ENCODE measurements at regions not wholly inside any gene's neighbourhood (a gene's known extent, or its start where the extent isn't known, plus 50 kb on each side); places are given as distances from the start of the nearest gene placed in this dataset.

DNA sequence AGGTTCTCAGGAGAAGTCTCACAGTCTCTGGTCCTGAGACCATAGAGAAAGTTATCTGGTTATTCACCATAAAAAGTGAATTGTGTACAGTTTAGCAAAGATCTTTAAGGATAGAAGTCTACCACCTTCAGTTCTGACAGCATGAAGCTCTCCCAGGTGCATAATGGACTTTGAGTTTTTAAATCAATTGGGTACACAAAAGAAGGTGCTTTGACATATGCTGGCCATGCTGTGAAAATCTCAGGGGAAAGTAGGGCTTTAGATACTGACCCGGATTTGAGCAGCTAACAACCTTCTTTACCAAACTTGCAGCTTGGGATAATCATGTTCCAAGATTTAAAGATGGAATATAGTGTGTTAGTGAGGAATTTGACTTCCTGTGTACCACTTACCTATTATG is 264.2 kb downstream of the ZSWIM6 start:
- DNase-seq (ENCODE audit: low read depth, low spot score): no peak

- no peak for DNase-seq (ENCODE audit: low read depth, low spot score)
These were observed 265.6 kb downstream of the ZSWIM6 start for GRCh38 chr5:61597684-61598083.

GRCh38 chr5:61598126-61598525 is 266.1 kb downstream of the ZSWIM6 start:
- no peak for DNase-seq (ENCODE audit: low read depth, low spot score)

- DNase-seq (ENCODE audit: low read depth, low spot score): no peak
These were observed 267.5 kb downstream of the ZSWIM6 start for GRCh38 chr5:61599370-61600122.

- DNase-seq (ENCODE audit: low read depth, low spot score): no peak
These were observed 268.0 kb downstream of the ZSWIM6 start for GRCh38 chr5:61600123-61600444.

GRCh38 chr5:61600945-61601511 is 269.0 kb downstream of the ZSWIM6 start:
- no peak for DNase-seq (ENCODE audit: low read depth, low spot score)

GRCh38 chr5:61603211-61603908 is 271.3 kb downstream of the ZSWIM6 start:
- DNase-seq (ENCODE audit: low read depth, low spot score): no peak

GRCh38 chr5:61604076-61605025 is 272.3 kb downstream of the ZSWIM6 start:
- DNase-seq (ENCODE audit: low read depth, low spot score): no peak

DNA sequence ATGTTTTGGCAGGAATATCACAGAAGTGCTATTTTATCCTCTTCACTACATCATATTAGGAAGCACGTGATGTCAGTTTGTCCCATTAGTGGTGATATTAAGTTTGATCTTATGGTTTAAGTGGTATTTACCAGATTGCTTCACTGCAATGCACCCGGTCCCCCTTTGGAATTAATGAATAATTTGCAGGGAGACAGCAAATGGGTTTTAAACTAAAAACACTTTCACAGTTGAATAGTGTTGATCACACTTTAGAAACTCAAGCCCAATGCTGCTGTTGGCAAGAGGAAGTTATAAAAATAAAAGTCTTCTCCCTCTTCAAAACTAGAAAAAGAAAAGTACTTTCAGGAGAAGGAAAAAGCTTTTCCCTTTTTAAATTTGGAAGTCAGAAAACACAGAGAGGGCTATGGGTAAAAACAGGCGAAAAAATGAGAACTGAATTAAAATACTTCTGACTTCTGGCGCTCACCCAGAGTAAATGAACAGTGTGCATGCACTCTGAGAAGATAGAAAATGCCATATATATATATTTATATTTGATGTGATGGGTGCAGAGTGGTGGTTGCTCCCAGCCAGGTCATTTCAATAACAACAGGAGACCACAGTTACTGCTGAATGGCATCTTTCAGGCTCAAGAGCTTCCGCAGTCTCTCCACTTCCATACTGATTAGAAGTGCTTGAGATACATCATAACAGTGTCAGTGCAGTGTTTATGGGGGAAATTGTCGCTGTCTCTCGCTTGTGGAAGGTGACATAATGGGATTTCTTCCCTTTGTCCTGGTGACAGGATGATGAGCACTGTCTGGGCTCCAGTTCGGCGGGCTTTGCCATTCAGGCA is 278.0 kb downstream of the ZSWIM6 start:
- DNase-seq (ENCODE audit: low read depth, low spot score): no peak

DNA sequence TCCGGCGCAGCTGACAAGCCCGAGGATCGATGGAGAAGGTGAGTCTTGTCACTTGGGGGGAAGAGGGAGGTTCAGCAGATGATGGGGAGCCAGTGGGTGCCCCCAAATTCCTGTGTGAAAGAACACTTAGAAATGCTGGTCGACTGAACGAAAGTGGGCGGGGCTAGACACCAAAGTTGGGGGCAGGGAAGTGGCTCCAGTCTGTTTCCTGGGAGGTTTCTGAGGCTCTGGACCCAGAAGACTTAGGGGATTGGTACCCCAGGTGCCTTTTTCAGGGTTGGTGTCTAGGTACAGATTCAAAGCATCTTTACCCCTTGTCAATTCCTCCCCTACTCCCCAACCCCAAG is 278.6 kb downstream of the ZSWIM6 start:
- no peak for DNase-seq (ENCODE audit: low read depth, low spot score)

DNA sequence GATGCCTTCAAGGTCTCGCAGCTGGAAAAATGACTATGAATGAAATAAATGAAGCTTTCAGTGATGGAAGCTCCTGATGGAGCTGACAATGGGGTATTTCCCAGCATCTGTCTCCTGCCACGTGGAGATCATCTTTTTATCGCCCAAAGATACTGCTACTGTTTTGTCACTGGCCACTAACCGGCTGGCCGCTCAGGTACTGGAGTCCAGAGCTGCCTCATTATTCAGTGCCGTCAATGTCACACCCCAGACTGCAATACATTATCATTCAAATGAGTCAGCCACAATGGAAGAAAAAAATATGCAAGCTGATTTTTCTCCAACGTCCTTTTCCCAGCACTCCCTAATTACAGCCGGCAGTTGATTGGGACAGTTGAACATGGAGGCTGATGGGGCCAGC is 280.4 kb downstream of the ZSWIM6 start:
- no peak for DNase-seq (ENCODE audit: low read depth, low spot score)

DNA sequence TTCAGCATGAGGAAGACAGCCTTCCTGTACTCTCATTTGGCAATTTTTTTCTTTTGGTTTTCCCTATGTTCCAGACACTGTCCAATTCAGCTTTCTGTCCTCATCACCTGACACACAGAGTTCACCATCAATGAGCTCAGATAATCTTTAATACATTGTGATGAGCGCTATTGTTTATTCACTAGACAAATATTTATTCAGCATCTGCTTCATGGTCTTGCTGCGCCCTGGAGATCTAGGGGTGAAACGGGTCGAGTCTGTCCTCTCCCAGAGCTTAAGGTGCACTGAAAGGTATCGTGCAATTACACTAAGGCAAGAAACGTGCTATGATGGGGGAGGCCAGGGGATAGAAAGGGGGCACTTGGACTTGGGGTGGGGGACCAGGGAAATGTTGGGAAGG is 281.6 kb downstream of the ZSWIM6 start:
- no peak for DNase-seq (ENCODE audit: low read depth, low spot score)

GRCh38 chr5:61614606-61615005 is 282.5 kb downstream of the ZSWIM6 start:
- DNase-seq (ENCODE audit: low read depth, low spot score): no peak

DNA sequence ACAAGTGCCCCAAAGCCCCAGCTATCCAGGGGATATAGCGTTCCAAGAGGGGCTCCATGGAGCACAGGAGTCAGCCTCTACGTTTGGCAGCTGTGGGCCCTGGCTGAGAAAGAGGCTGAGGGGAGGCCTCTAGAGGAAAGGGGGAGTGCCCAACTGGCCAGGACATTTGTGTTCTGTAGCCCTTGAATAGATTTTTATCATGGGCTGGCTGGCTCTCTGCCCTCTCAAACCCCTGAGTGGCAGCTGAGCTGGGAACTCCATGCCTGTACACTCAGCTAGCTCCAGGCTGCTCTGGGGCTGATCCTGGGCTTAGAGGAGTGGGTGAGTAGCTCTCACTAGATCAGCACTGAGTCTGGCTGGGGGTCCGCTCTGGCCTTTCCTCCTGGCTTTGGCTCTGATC is 285.0 kb downstream of the ZSWIM6 start:
- DNase-seq (ENCODE audit: low read depth, low spot score): no peak

DNA sequence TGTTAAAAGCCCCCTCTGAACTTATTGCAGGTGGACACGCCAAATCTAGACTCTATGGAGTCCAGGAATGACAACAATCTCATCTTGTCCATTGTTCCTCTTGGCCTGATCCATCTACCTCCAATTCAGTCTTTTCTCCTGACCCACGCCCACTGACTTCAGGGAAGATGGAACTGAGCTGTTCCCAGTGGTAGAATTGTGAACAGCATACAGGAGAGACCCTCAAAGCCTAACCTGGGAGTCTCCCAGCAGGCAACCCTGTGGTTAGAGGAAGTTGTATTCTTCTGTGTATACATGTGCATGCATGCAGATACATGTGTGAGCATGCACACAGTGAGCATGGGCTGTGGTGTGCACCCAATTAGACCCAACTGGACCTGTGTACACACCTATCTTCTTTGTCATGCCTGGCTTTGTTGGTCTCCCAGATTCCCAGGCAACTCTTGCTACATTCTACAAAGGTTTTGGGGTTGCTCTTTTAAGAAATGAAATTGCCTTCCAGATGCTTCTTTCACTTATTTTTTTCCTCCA is 286.0 kb downstream of the ZSWIM6 start:
- DNase-seq (ENCODE audit: low read depth, low spot score): no peak

GRCh38 chr5:61618577-61618976 is 286.5 kb downstream of the ZSWIM6 start:
- no peak for DNase-seq (ENCODE audit: low read depth, low spot score)

DNA sequence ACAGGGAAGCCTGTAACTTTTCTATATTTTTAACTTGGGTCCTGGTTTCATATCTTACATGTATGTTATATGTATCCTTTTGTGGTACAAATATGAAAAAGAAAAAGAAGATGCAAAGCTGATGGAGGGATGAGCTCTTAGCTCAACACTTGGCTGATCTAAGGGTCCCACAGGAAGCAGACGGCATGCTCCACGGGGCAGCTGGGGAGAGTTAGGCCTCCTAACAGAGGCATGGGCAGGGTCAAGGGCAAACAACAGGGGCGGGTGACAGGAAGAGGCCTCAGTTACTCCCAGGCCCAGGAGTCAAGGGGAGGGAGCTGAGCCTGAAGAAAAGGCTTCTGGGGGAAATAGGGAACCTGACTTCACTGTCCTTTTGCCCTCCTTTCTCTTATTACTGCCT is 287.2 kb downstream of the ZSWIM6 start:
- DNase-seq (ENCODE audit: low read depth, low spot score): no peak

- DNase-seq (ENCODE audit: low read depth, low spot score): no peak
These were observed 287.9 kb downstream of the ZSWIM6 start for GRCh38 chr5:61619777-61620518.

GRCh38 chr5:61620699-61621182 is 288.7 kb downstream of the ZSWIM6 start:
- no peak for DNase-seq (ENCODE audit: low read depth, low spot score)

- no peak for DNase-seq (ENCODE audit: low read depth, low spot score)
These were observed 289.2 kb downstream of the ZSWIM6 start for GRCh38 chr5:61621202-61621650.
